Cerebellar cortex (tissue), 1 donor: ENCODE measurements at regions not wholly inside any gene's neighbourhood (a gene's known extent, or its start where the extent isn't known, plus 50 kb on each side); places are given as distances from the start of the nearest gene placed in this dataset.
"Not testable (repeated sequence)": the region's sequence is repeated elsewhere in the genome, so short reads cannot be mapped to it uniquely, and the experiment has no call there.

Source experiments
- DNase-seq: peaks from one replicate; pipeline ENCODE4 v3.0.0-alpha.2; 2015; ENCODE audit warnings: low spot score

- no peak for DNase-seq
These were observed 114.4 kb upstream of the SLC35F3 start for GRCh38 chr1:233790121-233790520.

- peak; percentile 94 for DNase-seq
These were observed 113.7 kb upstream of the SLC35F3 start for GRCh38 chr1:233790662-233791371.

GRCh38 chr1:233791372-233791703 is 113.1 kb upstream of the SLC35F3 start:
- no peak for DNase-seq

- peak; percentile 10 for DNase-seq
These were observed 112.8 kb upstream of the SLC35F3 start for GRCh38 chr1:233791721-233792120.

GRCh38 chr1:233794863-233795262 is 109.6 kb upstream of the SLC35F3 start:
- no peak for DNase-seq

GRCh38 chr1:233796146-233796783 is 108.2 kb upstream of the SLC35F3 start:
- DNase-seq, result no peak

- no peak for DNase-seq
These were observed 101.9 kb upstream of the SLC35F3 start for GRCh38 chr1:233802611-233803010.

- DNase-seq, result no peak
These were observed 98.7 kb upstream of the SLC35F3 start for GRCh38 chr1:233805786-233806185.

- no peak for DNase-seq
These were observed 89.1 kb upstream of the SLC35F3 start for GRCh38 chr1:233815357-233815756.

- no peak for DNase-seq
These were observed 88.6 kb upstream of the SLC35F3 start for GRCh38 chr1:233815865-233816264.

- no peak for DNase-seq
These were observed 88.1 kb upstream of the SLC35F3 start for GRCh38 chr1:233816348-233816747.

GRCh38 chr1:233819042-233819441 is 85.4 kb upstream of the SLC35F3 start:
- DNase-seq, result no peak

- DNase-seq, result not testable (repeated sequence)
These were observed 80.3 kb upstream of the SLC35F3 start for GRCh38 chr1:233824179-233824578.

GRCh38 chr1:233827937-233828336 is 76.5 kb upstream of the SLC35F3 start:
- not testable (repeated sequence) for DNase-seq

- no peak for DNase-seq
These were observed 76.0 kb upstream of the SLC35F3 start for GRCh38 chr1:233828480-233828879.

GRCh38 chr1:233834609-233835008 is 69.9 kb upstream of the SLC35F3 start:
- no peak for DNase-seq

- not testable (repeated sequence) for DNase-seq
These were observed 66.3 kb upstream of the SLC35F3 start for GRCh38 chr1:233838207-233838606.

GRCh38 chr1:233843525-233844204 is 60.8 kb upstream of the SLC35F3 start:
- DNase-seq, result peak; percentile 2

GRCh38 chr1:233844275-233844674 is 60.2 kb upstream of the SLC35F3 start:
- DNase-seq, result no peak

GRCh38 chr1:233844692-233845091 is 59.8 kb upstream of the SLC35F3 start:
- DNase-seq, result no peak
